HG03565 (cell line): ENCODE measurements at regions not wholly inside any gene's neighbourhood (a gene's known extent, or its start where the extent isn't known, plus 50 kb on each side); places are given as distances from the start of the nearest gene placed in this dataset.

Source experiments
- ATAC-seq: cut with Tn5 transposase; IDR thresholded peaks from one replicate; pipeline ENCODE4 v1.9.1; 2021; ENCODE audit warnings: mild to moderate bottlenecking, moderate library complexity; ENCODE audit not compliant: unreplicated experiment

DNA sequence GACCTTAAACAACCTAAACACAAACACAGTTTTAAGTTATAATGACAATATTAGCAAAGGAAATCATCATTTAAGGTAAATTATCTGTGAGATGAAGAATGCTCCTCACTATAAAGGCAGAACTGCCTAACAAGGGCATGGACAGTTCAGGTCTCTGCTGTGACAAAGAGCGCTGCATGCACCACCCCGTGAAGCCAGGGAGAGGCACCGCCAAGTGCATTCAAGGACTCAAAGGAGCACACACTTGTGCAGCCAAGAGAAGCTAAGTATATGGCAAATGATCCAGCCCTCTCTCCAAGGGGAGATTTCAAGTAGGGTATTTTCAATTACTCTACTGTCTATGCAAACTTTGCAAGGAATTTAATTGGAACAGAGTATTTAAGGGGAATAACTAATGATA is 126.0 kb downstream of the RAP2A start:
- ATAC-seq: no peak

GRCh38 chr13:97561182-97561581 is 127.2 kb downstream of the RAP2A start:
- no peak for ATAC-seq

GRCh38 chr13:97562962-97563361 is 129.0 kb downstream of the RAP2A start:
- ATAC-seq: no peak

- ATAC-seq: no peak
These were observed 131.0 kb downstream of the RAP2A start for GRCh38 chr13:97564956-97565355.

DNA sequence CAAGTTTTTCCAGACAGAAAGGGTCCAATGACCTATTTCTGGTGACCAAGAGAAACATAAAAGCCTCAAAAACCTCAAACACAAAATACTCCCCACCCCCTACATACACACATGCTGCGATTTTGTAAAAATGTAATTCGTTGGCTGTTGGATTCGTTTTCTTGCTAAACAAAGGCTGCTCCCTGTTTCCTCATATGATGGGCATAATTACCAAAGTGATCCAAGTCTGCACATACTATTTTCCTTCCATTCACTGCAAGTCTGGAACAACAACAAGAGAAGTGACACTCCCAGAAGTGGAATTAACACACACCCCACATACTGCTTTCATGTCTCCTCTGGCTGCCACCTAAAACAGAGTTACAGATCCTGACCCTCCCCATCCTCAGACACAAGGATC is 131.9 kb downstream of the RAP2A start:
- no peak for ATAC-seq

DNA sequence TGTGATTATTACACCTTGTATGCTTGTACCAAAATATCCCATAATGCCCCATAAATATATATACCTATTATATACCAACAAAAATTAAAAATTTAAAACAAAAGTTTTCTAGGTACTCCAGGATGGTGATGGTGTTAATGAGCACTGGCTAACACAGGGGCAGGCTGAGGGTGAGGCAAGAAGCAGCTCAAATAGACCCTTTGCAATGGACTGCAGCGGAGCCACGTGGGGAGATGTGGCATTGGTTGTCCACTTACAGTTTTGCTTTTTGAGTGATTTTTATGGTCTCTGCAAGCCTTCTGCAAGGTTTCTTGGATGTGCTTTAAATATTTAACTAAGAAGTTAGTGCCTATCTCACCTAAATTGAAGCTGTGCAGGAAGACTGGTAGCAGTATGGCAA is 132.9 kb downstream of the RAP2A start:
- ATAC-seq: no peak

- ATAC-seq: peak; percentile 100
These were observed 133.7 kb downstream of the RAP2A start for GRCh38 chr13:97567510-97568243.

DNA sequence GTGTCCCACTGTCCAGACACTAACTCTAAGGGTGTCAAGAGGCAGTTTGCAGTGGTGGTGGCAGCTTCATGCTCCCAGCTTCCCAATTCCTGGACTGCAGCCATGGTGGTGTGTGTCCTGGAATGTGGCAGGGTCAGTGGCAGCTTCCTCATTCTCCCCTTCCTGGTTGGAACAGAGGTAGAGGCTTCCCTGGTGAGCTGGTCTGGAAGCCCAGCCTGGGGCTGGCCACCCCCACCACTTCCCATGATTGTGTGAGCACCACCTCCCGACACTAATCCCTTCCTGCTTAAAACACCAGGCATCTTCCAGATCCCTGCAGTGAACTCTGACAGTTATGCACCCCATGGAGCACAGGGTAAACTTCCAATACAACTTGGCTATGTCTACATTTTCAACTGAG is 134.9 kb downstream of the RAP2A start:
- ATAC-seq: no peak

GRCh38 chr13:97569841-97570240 is 135.9 kb downstream of the RAP2A start:
- ATAC-seq: no peak

DNA sequence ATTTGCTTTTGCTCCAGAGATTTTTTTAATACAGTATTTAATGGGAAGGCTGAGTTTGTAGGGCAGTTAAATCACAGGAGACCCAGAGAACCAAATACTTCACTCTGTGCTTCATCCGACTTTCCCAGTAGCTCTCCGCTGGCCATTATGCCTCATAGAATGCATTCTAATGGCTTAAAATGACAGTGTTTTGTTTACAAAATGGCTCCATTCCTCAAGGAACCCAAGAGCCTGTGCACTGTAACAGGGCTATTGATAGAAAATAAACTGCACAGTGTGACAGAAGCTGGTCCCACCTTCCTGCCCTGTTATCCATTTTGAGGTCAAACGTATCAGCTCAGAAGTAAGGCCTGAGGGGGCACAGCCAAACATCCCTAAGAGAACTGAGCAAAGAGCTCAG is 136.5 kb downstream of the RAP2A start:
- ATAC-seq: no peak

- ATAC-seq: no peak
These were observed 139.0 kb downstream of the RAP2A start for GRCh38 chr13:97573011-97573410.

- no peak for ATAC-seq
These were observed 141.0 kb downstream of the RAP2A start for GRCh38 chr13:97574926-97575325.

DNA sequence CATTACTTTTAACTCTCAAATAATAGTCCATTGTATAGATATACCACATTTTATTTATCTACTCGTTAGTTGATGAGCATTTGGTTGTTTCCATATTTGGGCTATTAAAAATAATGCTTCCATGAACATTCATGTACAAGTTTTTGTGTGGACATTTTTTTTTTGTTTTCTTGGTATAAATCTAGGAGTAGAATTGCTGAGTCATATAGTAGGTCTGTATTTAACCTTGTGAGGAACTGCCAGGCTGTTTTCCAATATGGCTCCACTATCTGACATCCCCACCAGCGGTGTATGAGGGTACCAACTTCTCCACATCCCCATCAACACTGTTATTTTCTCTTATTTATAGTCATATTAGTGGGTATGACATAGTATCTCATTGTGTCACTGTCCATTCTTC is 143.1 kb downstream of the RAP2A start:
- ATAC-seq: no peak

GRCh38 chr13:97582170-97582569 is 148.2 kb downstream of the RAP2A start:
- ATAC-seq: no peak

DNA sequence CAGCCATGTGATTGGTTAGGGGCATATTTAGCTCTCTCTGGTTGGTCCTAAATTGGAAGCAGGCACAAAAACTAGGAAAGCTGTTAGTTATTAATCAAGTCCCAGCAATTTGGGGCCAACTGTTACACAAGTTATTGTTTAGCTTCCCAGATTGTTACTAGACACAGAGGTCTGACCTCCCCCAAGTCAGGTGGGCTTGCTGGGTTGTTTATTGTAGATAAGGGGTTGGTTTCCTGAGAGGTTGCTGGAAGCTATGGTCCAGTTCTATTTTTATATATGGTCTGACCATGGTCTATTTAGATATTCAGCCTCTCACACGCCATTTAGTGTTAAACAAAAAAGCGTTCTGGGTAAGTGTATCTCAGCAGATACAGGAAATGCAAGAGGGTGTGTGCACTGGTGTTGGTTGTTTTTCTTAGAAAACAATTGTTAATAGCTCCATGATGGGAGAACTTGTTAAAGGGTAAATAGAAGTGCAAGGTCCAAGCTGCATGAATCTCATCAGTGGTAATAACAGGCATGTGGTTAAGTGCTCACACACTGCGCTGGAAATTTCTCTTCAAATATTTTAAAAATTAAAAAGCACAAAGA is 150.0 kb downstream of the RAP2A start:
- no peak for ATAC-seq

DNA sequence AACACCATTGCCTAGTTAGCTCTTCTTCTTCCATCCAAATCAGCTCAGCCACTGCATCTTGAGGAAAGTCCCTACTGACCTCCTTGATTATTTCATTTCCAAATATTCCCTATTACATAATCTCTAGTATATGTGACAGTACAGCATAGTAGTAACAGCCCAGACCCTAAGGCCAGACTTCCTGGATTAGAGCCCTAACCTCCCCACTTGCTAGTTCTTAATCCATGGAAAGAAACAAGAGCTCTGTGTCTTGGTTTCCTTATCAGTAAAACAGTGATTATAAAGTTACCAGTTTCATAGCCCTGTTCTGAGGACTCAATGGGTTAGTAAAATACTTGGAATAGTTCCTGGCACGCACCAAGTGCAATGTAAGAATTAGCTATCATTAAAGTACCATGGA is 153.0 kb downstream of the RAP2A start:
- ATAC-seq: no peak

GRCh38 chr13:97588993-97589392 is 155.0 kb downstream of the RAP2A start:
- no peak for ATAC-seq

GRCh38 chr13:97600458-97601075 is 166.6 kb downstream of the RAP2A start:
- no peak for ATAC-seq

- no peak for ATAC-seq
These were observed 181.3 kb downstream of the RAP2A start for GRCh38 chr13:97615266-97615665.

DNA sequence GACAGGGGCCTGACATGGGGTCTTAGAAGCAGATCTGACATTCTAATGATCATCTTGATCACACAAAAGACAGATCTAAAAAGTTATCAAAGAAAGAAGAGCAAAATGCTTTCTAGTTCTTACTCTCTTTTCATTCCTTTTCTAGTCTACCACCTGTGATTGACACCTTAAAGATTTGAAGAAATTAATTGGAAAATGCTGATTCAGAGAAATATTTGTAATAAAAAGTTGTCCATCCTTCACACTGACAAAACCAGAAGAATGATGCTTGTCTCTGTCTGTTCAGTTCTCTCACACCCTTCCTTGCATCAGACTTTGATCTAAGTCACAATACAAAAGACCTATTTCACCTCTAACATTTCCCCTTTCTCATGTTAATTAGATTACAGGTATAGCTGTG is 182.4 kb downstream of the RAP2A start:
- no peak for ATAC-seq

GRCh38 chr13:97621025-97621424 is 187.1 kb downstream of the RAP2A start:
- no peak for ATAC-seq

DNA sequence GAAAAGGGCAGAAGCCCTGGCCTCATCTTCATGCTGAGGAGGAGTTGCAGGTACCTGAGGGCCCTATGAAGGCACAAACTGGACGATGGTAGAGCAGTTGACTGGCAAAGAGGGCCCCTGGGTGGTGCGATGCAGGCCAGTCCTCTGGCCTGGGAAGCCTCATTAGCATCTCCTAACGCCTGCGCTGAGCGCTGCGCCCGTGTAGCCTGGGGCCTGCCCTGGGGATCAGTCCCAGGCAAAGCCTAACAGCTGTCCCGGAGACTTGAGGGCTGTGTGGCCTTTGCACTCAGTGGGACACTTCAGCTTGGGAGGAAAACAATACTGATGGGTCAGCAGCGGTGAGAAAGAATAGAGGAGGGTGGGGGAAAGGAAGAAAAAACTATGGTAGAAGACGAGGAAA is 187.7 kb downstream of the RAP2A start:
- ATAC-seq: no peak
